B cell (primary cell): ENCODE measurements at regions not wholly inside any gene's neighbourhood (a gene's known extent, or its start where the extent isn't known, plus 50 kb on each side); places are given as distances from the start of the nearest gene placed in this dataset.

Experiments
- EZH2 ChIP-seq: IDR thresholded peaks from 2 replicates; pipeline ENCODE4 v1.6.1; 2012; ENCODE audit warnings: borderline replicate concordance, low read depth, mild to moderate bottlenecking, moderate library complexity, low read length; ENCODE audit not compliant: insufficient read depth, poor library complexity, severe bottlenecking
- TF ChIP-seq, protein P1 (sequence below): fragments of 200-600 bp; IDR thresholded peaks from one replicate; pipeline ENCODE4 v1.8.0; 2022; ENCODE audit warnings: antibody characterized with exemption, mild to moderate bottlenecking

DNA sequence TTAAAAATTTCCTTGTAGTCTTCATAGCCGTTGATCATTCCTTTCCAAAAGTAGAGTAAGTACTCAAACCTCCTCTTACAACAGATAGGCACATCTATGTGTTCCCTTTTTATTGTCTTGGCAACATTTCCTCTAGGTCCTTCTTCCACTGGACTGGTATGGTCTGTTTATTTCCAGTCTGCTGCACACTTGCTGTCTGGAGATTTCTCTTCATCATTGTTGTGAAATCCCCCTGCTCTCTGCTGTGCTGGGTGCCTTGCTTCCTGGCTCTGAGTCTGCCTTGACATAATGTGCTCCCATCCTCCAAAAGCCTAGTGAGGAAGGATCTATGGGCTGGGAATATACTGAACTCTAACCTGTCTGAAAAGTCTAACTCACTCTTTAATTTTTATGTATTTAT is 545.3 kb upstream of the VSTM2A start:
- TF ChIP-seq, protein P1, sequence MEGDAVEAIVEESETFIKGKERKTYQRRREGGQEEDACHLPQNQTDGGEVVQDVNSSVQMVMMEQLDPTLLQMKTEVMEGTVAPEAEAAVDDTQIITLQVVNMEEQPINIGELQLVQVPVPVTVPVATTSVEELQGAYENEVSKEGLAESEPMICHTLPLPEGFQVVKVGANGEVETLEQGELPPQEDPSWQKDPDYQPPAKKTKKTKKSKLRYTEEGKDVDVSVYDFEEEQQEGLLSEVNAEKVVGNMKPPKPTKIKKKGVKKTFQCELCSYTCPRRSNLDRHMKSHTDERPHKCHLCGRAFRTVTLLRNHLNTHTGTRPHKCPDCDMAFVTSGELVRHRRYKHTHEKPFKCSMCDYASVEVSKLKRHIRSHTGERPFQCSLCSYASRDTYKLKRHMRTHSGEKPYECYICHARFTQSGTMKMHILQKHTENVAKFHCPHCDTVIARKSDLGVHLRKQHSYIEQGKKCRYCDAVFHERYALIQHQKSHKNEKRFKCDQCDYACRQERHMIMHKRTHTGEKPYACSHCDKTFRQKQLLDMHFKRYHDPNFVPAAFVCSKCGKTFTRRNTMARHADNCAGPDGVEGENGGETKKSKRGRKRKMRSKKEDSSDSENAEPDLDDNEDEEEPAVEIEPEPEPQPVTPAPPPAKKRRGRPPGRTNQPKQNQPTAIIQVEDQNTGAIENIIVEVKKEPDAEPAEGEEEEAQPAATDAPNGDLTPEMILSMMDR, result no peak
- TF ChIP-seq EZH2, result no peak
